H9 (cell line): ENCODE measurements at regions not wholly inside any gene's neighbourhood (a gene's known extent, or its start where the extent isn't known, plus 50 kb on each side); places are given as distances from the start of the nearest gene placed in this dataset.

Experiments used
- DNase-seq: peaks from one replicate; pipeline ENCODE4 v3.0.0-alpha.2; 2017
- H2AFZ ChIP-seq: one replicate; pipeline ENCODE4 v1.6.1; 2013; ENCODE audit warnings: mild to moderate bottlenecking, low read length, control low read depth, moderate library complexity
- H2AK5ac ChIP-seq: 2 replicates; pipeline ENCODE4 v1.6.1; 2013; ENCODE audit warnings: low read length, control low read depth, mixed read lengths; ENCODE audit not compliant: insufficient read length
- H2BK120ac ChIP-seq: one replicate; pipeline ENCODE4 v1.6.1; 2013; ENCODE audit warnings: low read depth, mild to moderate bottlenecking, low read length, control low read depth, inconsistent platforms; ENCODE audit not compliant: poor library complexity, severe bottlenecking
- H2BK12ac ChIP-seq: 2 replicates; pipeline ENCODE4 v1.6.1; 2013; ENCODE audit warnings: low read length, control low read depth, mixed read lengths, low read depth; ENCODE audit not compliant: insufficient read length
- H2BK15ac ChIP-seq: 2 replicates; pipeline ENCODE4 v1.6.1; 2013; ENCODE audit warnings: low read depth, low read length, control low read depth
- H2BK20ac ChIP-seq: one replicate; pipeline ENCODE4 v1.6.1; 2013; ENCODE audit warnings: low read depth, mild to moderate bottlenecking, low read length, control low read depth, inconsistent platforms; ENCODE audit not compliant: poor library complexity, severe bottlenecking
- H2BK5ac ChIP-seq: 2 replicates; pipeline ENCODE4 v1.6.1; 2013; ENCODE audit warnings: low read length, control low read depth, mixed read lengths; ENCODE audit not compliant: insufficient read length
- H3K14ac ChIP-seq: 2 replicates; pipeline ENCODE4 v1.6.1; 2013; ENCODE audit warnings: low read length, control low read depth; ENCODE audit not compliant: insufficient read depth
- H3K18ac ChIP-seq: 2 replicates; pipeline ENCODE4 v1.6.1; 2013; ENCODE audit warnings: low read depth, mild to moderate bottlenecking, mixed read lengths, low read length, control low read depth; ENCODE audit not compliant: insufficient read length
- H3K23ac ChIP-seq: 2 replicates; pipeline ENCODE4 v1.6.1; 2013; ENCODE audit warnings: low read length, control low read depth, mixed read lengths, low read depth; ENCODE audit not compliant: insufficient read length
- H3K23me2 ChIP-seq: 2 replicates; pipeline ENCODE4 v1.6.1; 2013; ENCODE audit warnings: low read depth, mild to moderate bottlenecking, mixed read lengths, low read length, control low read depth; ENCODE audit not compliant: insufficient read length, poor library complexity, severe bottlenecking
- H3K27ac ChIP-seq: 2 replicates; pipeline ENCODE4 v1.5.1; 2013; ENCODE audit warnings: low read length, control low read depth, mixed read lengths, low read depth; ENCODE audit not compliant: insufficient read length
- H3K27me3 ChIP-seq: 2 replicates; pipeline ENCODE4 v1.6.1; 2013; ENCODE audit warnings: low read length, control low read depth, inconsistent platforms; ENCODE audit not compliant: insufficient read depth
- H3K4ac ChIP-seq: 2 replicates; pipeline ENCODE4 v1.6.1; 2013; ENCODE audit warnings: low read depth, mild to moderate bottlenecking, control low read depth, inconsistent platforms, low read length, moderate library complexity
- H3K4me1 ChIP-seq: 2 replicates; pipeline ENCODE4 v1.6.1; 2013; ENCODE audit warnings: low read length, control low read depth, inconsistent platforms; ENCODE audit not compliant: insufficient read depth
- H3K4me2 ChIP-seq: 2 replicates; pipeline ENCODE4 v1.6.1; 2013; ENCODE audit warnings: low read length, control low read depth, mixed read lengths; ENCODE audit not compliant: insufficient read length, insufficient read depth
- H3K56ac ChIP-seq: 2 replicates; pipeline ENCODE4 v1.6.1; 2013; ENCODE audit warnings: low read depth, mild to moderate bottlenecking, mixed read lengths, low read length, control low read depth; ENCODE audit not compliant: insufficient read length
- H3K79me1 ChIP-seq: 2 replicates; pipeline ENCODE4 v1.6.1; 2013; ENCODE audit warnings: low read depth, mild to moderate bottlenecking, moderate library complexity, low read length, control low read depth, inconsistent platforms; ENCODE audit not compliant: insufficient read depth, poor library complexity, severe bottlenecking
- H3K79me2 ChIP-seq: 2 replicates; pipeline ENCODE4 v1.6.1; 2013; ENCODE audit warnings: low read length, control low read depth, inconsistent platforms; ENCODE audit not compliant: insufficient read depth
- H3K9ac ChIP-seq: 2 replicates; pipeline ENCODE4 v1.6.1; 2013; ENCODE audit warnings: low read length, control low read depth, mixed read lengths; ENCODE audit not compliant: insufficient read length; ENCODE audit errors: extremely low read depth
- H3K9me3 ChIP-seq: one replicate; pipeline ENCODE4 v1.6.1; 2013; ENCODE audit warnings: low read depth, low read length, inconsistent platforms; ENCODE audit not compliant: control insufficient read depth
- H3T11ph ChIP-seq: one replicate; pipeline ENCODE4 v1.6.1; 2013; ENCODE audit warnings: mild to moderate bottlenecking, low read length, control low read depth, inconsistent platforms
- H4K20me1 ChIP-seq: one replicate; pipeline ENCODE4 v1.6.1; 2013; ENCODE audit not compliant: control insufficient read depth, insufficient read length, insufficient read depth
- H4K5ac ChIP-seq: 2 replicates; pipeline ENCODE4 v1.6.1; 2013; ENCODE audit warnings: low read depth, mild to moderate bottlenecking, mixed read lengths, low read length, control low read depth; ENCODE audit not compliant: insufficient read length
- H4K8ac ChIP-seq: replicated peaks from 2 replicates; pipeline ENCODE4 v1.6.1; 2013; ENCODE audit warnings: low read length, control low read depth, mixed read lengths, low read depth; ENCODE audit not compliant: insufficient read length
- H4K91ac ChIP-seq: 2 replicates; pipeline ENCODE4 v1.6.1; 2013; ENCODE audit warnings: low read depth, mild to moderate bottlenecking, moderate library complexity, mixed read lengths, low read length, control low read depth; ENCODE audit not compliant: insufficient read length
- H3K27ac Mint-ChIP-seq, 3 experiments: 2 replicates in 2 of 3; 3 replicates in 1 of 3; pipeline ENCODE4 v1.8.0; 2020 to 2021; ENCODE audit warnings: mixed read lengths in 3 of 3, mild to moderate bottlenecking in 1 of 3, moderate library complexity in 1 of 3
- H3K27me3 Mint-ChIP-seq: 2 replicates; pipeline ENCODE4 v1.8.0; 2021; ENCODE audit warnings: low read depth, mild to moderate bottlenecking, moderate library complexity, mixed read lengths
- H3K36me3 Mint-ChIP-seq, 3 experiments: 2 replicates in 2 of 3; 3 replicates in 1 of 3; pipeline ENCODE4 v1.8.0; 2020 to 2021; ENCODE audit warnings: low read depth in 3 of 3, mixed read lengths in 3 of 3; ENCODE audit not compliant: insufficient read depth in 1 of 3
- H3K4me1 Mint-ChIP-seq, 2 experiments: 2 replicates each; pipeline ENCODE4 v1.8.0; 2020; ENCODE audit warnings: mixed read lengths in 2 of 2
- H3K4me3 Mint-ChIP-seq, 2 experiments: 2 replicates in 1 of 2; 3 replicates in 1 of 2; pipeline ENCODE4 v1.8.0; 2020 to 2021; ENCODE audit warnings: mild to moderate bottlenecking in 2 of 2, mixed read lengths in 2 of 2, moderate library complexity in 1 of 2
- H3K9me3 Mint-ChIP-seq, 2 experiments: 2 replicates in 1 of 2; 3 replicates in 1 of 2; pipeline ENCODE4 v1.8.0; 2020; ENCODE audit warnings: mild to moderate bottlenecking in 2 of 2, mixed read lengths in 2 of 2, moderate library complexity in 1 of 2
- CTCF ChIP-seq: fragments of 200-600 bp; sonication (generic); conservative IDR thresholded peaks from 3 replicates; pipeline ENCODE4 v1.8.0; 2021; ENCODE audit warnings: antibody characterized with exemption, mild to moderate bottlenecking
- WGBS: extraction: QIAGEN DNeasy Blood & Tissue Kit; methylation state at CpG from one replicate; pipeline ENCODE4 v1.1.7; 2013; ENCODE audit warnings: missing lambda C conversion rate, low lambda C conversion rate, mixed read lengths; ENCODE audit not compliant: insufficient read length; ENCODE audit errors: extremely low coverage; 5-methylcytosine and 5-hydroxymethylcytosine counted together

DNA sequence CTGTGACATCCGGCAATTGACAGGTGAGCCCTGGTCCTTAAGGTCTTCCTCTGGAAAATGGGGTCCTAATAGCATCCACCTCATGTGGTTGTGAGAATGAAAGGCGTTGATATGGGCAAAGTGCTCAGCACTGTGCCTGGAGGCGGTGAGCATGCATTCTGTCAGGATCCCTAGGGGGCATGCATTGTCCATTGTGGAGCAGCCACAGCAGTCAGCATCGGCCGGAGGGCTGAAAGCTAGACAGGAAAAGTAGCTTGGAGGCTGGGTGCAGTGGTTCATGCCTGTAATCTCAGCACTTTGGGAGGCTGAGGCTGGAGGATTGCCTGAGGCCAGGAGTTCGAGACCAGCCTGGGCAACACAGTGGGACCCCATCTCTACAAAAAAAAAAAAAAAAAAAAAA is 122.2 kb downstream of the LHX2 start:
- Histone ChIP-seq H3T11ph (no peak overlapping the region), H2BK5ac (no peak overlapping the region), H2AFZ (no peak overlapping the region), H3K9ac (no peak overlapping the region), H2BK20ac (no peak overlapping the region), H3K79me2 (no peaks in the 10 kb centered on the region), H3K23me2 (no peaks in the 10 kb centered on the region), H2AK5ac (no peak overlapping the region), H3K9me3 (no peaks in the 10 kb centered on the region), H3K4me1 (peaks cover 3% of the 10 kb centered on the region; the same call in 1 of the 2 replicates), H3K23ac (no peak overlapping the region), H4K91ac (no peak overlapping the region), H2BK15ac (no peak overlapping the region), H2BK12ac (no peak overlapping the region), H2BK120ac (no peak overlapping the region), H3K14ac (no peak overlapping the region), H3K79me1 (no peaks in the 10 kb centered on the region), H3K56ac (no peak overlapping the region), H3K27ac (no peak overlapping the region), H4K20me1 (no peaks in the 10 kb centered on the region), H3K27me3 (no peaks in the 10 kb centered on the region), H3K4ac (no peak overlapping the region), H3K18ac (no peak overlapping the region), H3K4me2 (no peak overlapping the region), H4K5ac (no peak overlapping the region), H4K8ac (no peak overlapping the region)
- DNase-seq: peak; percentile 45
- Mint-ChIP-seq H3K4me1 (peaks cover 4 to 16% of the 10 kb centered on the region in 2 experiments), H3K27ac (no peak overlapping the region), H3K9me3 (no peaks in the 10 kb centered on the region), H3K4me3 (no peak overlapping the region), H3K36me3 (no peaks in the 10 kb centered on the region), H3K27me3 (peaks cover 11% of the 10 kb centered on the region)
- WGBS: no CpG with 5 or more reads among the region's 6 CpGs
- peak; percentile 27; the same call in 1 of the 3 replicates for TF ChIP-seq CTCF
